A673 (cell line): ENCODE measurements at regions not wholly inside any gene's neighbourhood (a gene's known extent, or its start where the extent isn't known, plus 50 kb on each side); places are given as distances from the start of the nearest gene placed in this dataset.

Experiments
- CTCF ChIP-seq: fragments of 300-800, 200-600 bp; sonication (generic); conservative IDR thresholded peaks from 2 replicates; pipeline ENCODE4 v1.5.1; 2017; ENCODE audit warnings: low read depth, mild to moderate bottlenecking, antibody characterized with exemption, low read length, moderate library complexity, mixed read lengths
- EZH2 ChIP-seq: fragments of 200-600 bp; sonication (generic); IDR thresholded peaks from 2 replicates; pipeline ENCODE4 v1.6.1; 2017; ENCODE audit warnings: borderline replicate concordance, low read depth, mild to moderate bottlenecking, mixed read lengths, antibody characterized with exemption, low read length; ENCODE audit not compliant: poor library complexity, severe bottlenecking

DNA sequence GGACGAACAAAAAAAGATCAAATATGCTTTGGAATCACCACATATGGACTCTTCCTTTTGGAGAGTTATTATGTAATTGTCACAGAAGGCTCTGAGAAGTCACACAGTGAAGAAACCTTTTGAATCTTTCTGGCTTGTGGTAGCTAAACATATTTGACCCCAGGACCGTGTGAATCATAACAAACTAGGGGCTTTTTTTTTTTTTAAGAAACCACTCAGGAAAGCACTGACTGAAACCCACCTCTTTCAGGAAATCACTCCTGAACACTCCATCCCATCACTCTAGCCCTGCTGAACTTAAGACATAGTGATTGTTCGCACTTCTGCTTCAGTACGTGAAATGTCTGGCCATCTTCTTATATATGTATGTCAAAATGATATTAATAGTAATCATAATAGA, 495.9 kb upstream of the ARID1B start:
- TF ChIP-seq CTCF: no peak
- TF ChIP-seq EZH2: no peak
